ENCODE measurements at regions not wholly inside any gene's neighbourhood (a gene's known extent, or its start where the extent isn't known, plus 50 kb on each side); places are given as distances from the start of the nearest gene placed in this dataset.

- Histone ChIP-seq H3K9me3 (ENCODE audit: control extremely low read depth in 1 of 5, control insufficient read depth in 4 of 5, insufficient read depth in 2 of 5, low read depth in 1 of 5, low read length in 4 of 5) (no peaks in the 10 kb centered on the region), H3K4me1 (ENCODE audit: control extremely low read depth in 1 of 4, control insufficient read depth in 4 of 4, insufficient read depth in 4 of 4, low read length in 3 of 4) (peaks cover 0 to 21% (median 10%) of the 10 kb centered on the region in 4 experiments), H3K27ac (ENCODE audit: insufficient read depth in 1 of 2, low read depth in 1 of 2, low read length in 2 of 2, poor library complexity in 1 of 2, severe bottlenecking in 2 of 2) (no peak overlapping the region), H3K36me3 (ENCODE audit: control insufficient read depth in 4 of 4, insufficient read depth in 4 of 4, low read length in 3 of 4) (no peaks in the 10 kb centered on the region), H3K27me3 (replicated peaks in 2 of 5; ENCODE audit: control insufficient read depth in 4 of 5, insufficient read depth in 5 of 5, low read length in 4 of 5) (no peaks in the 10 kb centered on the region), H3K4me3 (ENCODE audit: control insufficient read depth in 1 of 7, extremely low read depth in 1 of 7, insufficient read depth in 4 of 7, low read depth in 2 of 7, low read length in 6 of 7) (no peak overlapping the region)
- WGBS (ENCODE audit: insufficient coverage): 95% methylated on average over 2 of the region's 2 CpGs
- ChIA-PET CTCF (interaction anchor here (1.3 to 1.6 kb wide), 2 partner anchors 8 to 9 kb away, joined by 3 read pairs; no protein-coding TSS in a partner anchor), POLR2A (no interaction called here)
- DNase-seq: no peak
Observed at GRCh38 chr4:15150631-15151030, 148.3 kb downstream of the CPEB2 start.

- CTCF ChIA-PET: interaction anchor here (1.3 kb wide), 1 partner anchor 8 kb away, joined by 3 read pairs; no protein-coding TSS in a partner anchor
Observed at GRCh38 chr4:15151033-15151432, 148.8 kb downstream of the CPEB2 start.

GRCh38 chr4:15153662-15154061 is 151.4 kb downstream of the CPEB2 start:
- Histone ChIP-seq H3K4me1 (ENCODE audit: control extremely low read depth in 1 of 4, control insufficient read depth in 4 of 4, insufficient read depth in 4 of 4, low read length in 3 of 4) (peaks cover 0 to 21% (median 11%) of the 10 kb centered on the region in 4 experiments), H3K27me3 (replicated peaks in 2 of 5; ENCODE audit: control insufficient read depth in 4 of 5, insufficient read depth in 5 of 5, low read length in 4 of 5) (no peaks in the 10 kb centered on the region), H3K36me3 (ENCODE audit: control insufficient read depth in 4 of 4, insufficient read depth in 4 of 4, low read length in 3 of 4) (no peaks in the 10 kb centered on the region), H3K4me3 (ENCODE audit: control insufficient read depth in 1 of 7, extremely low read depth in 1 of 7, insufficient read depth in 4 of 7, low read depth in 2 of 7, low read length in 6 of 7) (no peak overlapping the region), H3K9me3 (ENCODE audit: control extremely low read depth in 1 of 5, control insufficient read depth in 4 of 5, insufficient read depth in 2 of 5, low read depth in 1 of 5, low read length in 4 of 5) (peaks cover 0 to 1% (median 0%) of the 10 kb centered on the region in 5 experiments), H3K27ac (ENCODE audit: insufficient read depth in 1 of 2, low read depth in 1 of 2, low read length in 2 of 2, poor library complexity in 1 of 2, severe bottlenecking in 2 of 2) (no peak overlapping the region)
- DNase-seq: no peak
- ChIA-PET CTCF (no interaction called here), POLR2A (no interaction called here)
- WGBS (ENCODE audit: insufficient coverage): 100% methylated on average over 2 of the region's 2 CpGs

More at GRCh38 chr4:15151033-15151432, 148.8 kb downstream of the CPEB2 start:
- WGBS (ENCODE audit: insufficient coverage): 89% methylated on average over 1 of the region's 1 CpG
- H3K9me3 ChIP-seq (ENCODE audit: control extremely low read depth in 1 of 5, control insufficient read depth in 4 of 5, insufficient read depth in 2 of 5, low read depth in 1 of 5, low read length in 4 of 5): no peaks in the 10 kb centered on the region
- DNase-seq: no peak
- peaks cover 0 to 21% (median 10%) of the 10 kb centered on the region in 4 experiments for H3K4me1 ChIP-seq (ENCODE audit: control extremely low read depth in 1 of 4, control insufficient read depth in 4 of 4, insufficient read depth in 4 of 4, low read length in 3 of 4)
- no peak overlapping the region for H3K4me3 ChIP-seq (ENCODE audit: control insufficient read depth in 1 of 7, extremely low read depth in 1 of 7, insufficient read depth in 4 of 7, low read depth in 2 of 7, low read length in 6 of 7)
- H3K36me3 ChIP-seq (ENCODE audit: control insufficient read depth in 4 of 4, insufficient read depth in 4 of 4, low read length in 3 of 4): no peaks in the 10 kb centered on the region
- POLR2A ChIA-PET: no interaction called here
- no peak overlapping the region for H3K27ac ChIP-seq (ENCODE audit: insufficient read depth in 1 of 2, low read depth in 1 of 2, low read length in 2 of 2, poor library complexity in 1 of 2, severe bottlenecking in 2 of 2)
- no peaks in the 10 kb centered on the region for H3K27me3 ChIP-seq (replicated peaks in 2 of 5; ENCODE audit: control insufficient read depth in 4 of 5, insufficient read depth in 5 of 5, low read length in 4 of 5)

- peak in 2 of 3 donors; percentile 43 to 56 for DNase-seq
- Histone ChIP-seq H3K4me1 (ENCODE audit: control extremely low read depth in 1 of 4, control insufficient read depth in 4 of 4, insufficient read depth in 4 of 4, low read length in 3 of 4) (peaks cover 0 to 9% (median 4%) of the 10 kb centered on the region in 4 experiments), H3K4me3 (ENCODE audit: control insufficient read depth in 1 of 7, extremely low read depth in 1 of 7, insufficient read depth in 4 of 7, low read depth in 2 of 7, low read length in 6 of 7) (no peak overlapping the region), H3K27me3 (replicated peaks in 2 of 5; ENCODE audit: control insufficient read depth in 4 of 5, insufficient read depth in 5 of 5, low read length in 4 of 5) (no peaks in the 10 kb centered on the region), H3K9me3 (ENCODE audit: control extremely low read depth in 1 of 5, control insufficient read depth in 4 of 5, insufficient read depth in 2 of 5, low read depth in 1 of 5, low read length in 4 of 5) (peaks cover 0 to 1% (median 0%) of the 10 kb centered on the region in 5 experiments), H3K27ac (ENCODE audit: insufficient read depth in 1 of 2, low read depth in 1 of 2, low read length in 2 of 2, poor library complexity in 1 of 2, severe bottlenecking in 2 of 2) (no peak overlapping the region), H3K36me3 (ENCODE audit: control insufficient read depth in 4 of 4, insufficient read depth in 4 of 4, low read length in 3 of 4) (no peaks in the 10 kb centered on the region)
- 56% methylated on average over 4 of the region's 9 CpGs for WGBS (ENCODE audit: insufficient coverage)
- ChIA-PET POLR2A (no interaction called here), CTCF (interaction anchor here (1.6 kb wide), 1 partner anchor 8 kb away, joined by 3 read pairs; no protein-coding TSS in a partner anchor)
Observed at GRCh38 chr4:15158406-15159091, 156.3 kb downstream of the CPEB2 start.

- POLR2A ChIA-PET: no interaction called here
- Histone ChIP-seq H3K27ac (ENCODE audit: insufficient read depth in 1 of 2, low read depth in 1 of 2, low read length in 2 of 2, poor library complexity in 1 of 2, severe bottlenecking in 2 of 2) (no peak overlapping the region), H3K9me3 (ENCODE audit: control extremely low read depth in 1 of 5, control insufficient read depth in 4 of 5, insufficient read depth in 2 of 5, low read depth in 1 of 5, low read length in 4 of 5) (peaks cover 0 to 1% (median 0%) of the 10 kb centered on the region in 5 experiments), H3K4me1 (ENCODE audit: control extremely low read depth in 1 of 4, control insufficient read depth in 4 of 4, insufficient read depth in 4 of 4, low read length in 3 of 4) (peaks cover 0 to 9% (median 0%) of the 10 kb centered on the region in 4 experiments), H3K4me3 (ENCODE audit: control insufficient read depth in 1 of 7, extremely low read depth in 1 of 7, insufficient read depth in 4 of 7, low read depth in 2 of 7, low read length in 6 of 7) (no peak overlapping the region), H3K36me3 (ENCODE audit: control insufficient read depth in 4 of 4, insufficient read depth in 4 of 4, low read length in 3 of 4) (no peaks in the 10 kb centered on the region), H3K27me3 (replicated peaks in 2 of 5; ENCODE audit: control insufficient read depth in 4 of 5, insufficient read depth in 5 of 5, low read length in 4 of 5) (no peaks in the 10 kb centered on the region)
- WGBS (ENCODE audit: insufficient coverage): 94% methylated on average over 2 of the region's 3 CpGs
- CTCF ChIA-PET: interaction anchor here (1.6 kb wide), 1 partner anchor 9 kb away, joined by 3 read pairs; no protein-coding TSS in a partner anchor
- no peak for DNase-seq
Observed at GRCh38 chr4:15159477-15160019, 157.3 kb downstream of the CPEB2 start.

- ChIA-PET CTCF (interaction anchor here (1.1 to 1.4 kb wide), 2 partner anchors 12 to 412 kb away, joined by 3 to 4 read pairs; no protein-coding TSS in a partner anchor), POLR2A (no interaction called here)
- Histone ChIP-seq H3K27me3 (replicated peaks in 2 of 5; ENCODE audit: control insufficient read depth in 4 of 5, insufficient read depth in 5 of 5, low read length in 4 of 5) (no peaks in the 10 kb centered on the region), H3K36me3 (ENCODE audit: control insufficient read depth in 4 of 4, insufficient read depth in 4 of 4, low read length in 3 of 4) (no peaks in the 10 kb centered on the region), H3K9me3 (ENCODE audit: control extremely low read depth in 1 of 5, control insufficient read depth in 4 of 5, insufficient read depth in 2 of 5, low read depth in 1 of 5, low read length in 4 of 5) (no peaks in the 10 kb centered on the region), H3K4me1 (ENCODE audit: control extremely low read depth in 1 of 4, control insufficient read depth in 4 of 4, insufficient read depth in 4 of 4, low read length in 3 of 4) (peaks cover 0 to 9% (median 0%) of the 10 kb centered on the region in 4 experiments), H3K4me3 (ENCODE audit: control insufficient read depth in 1 of 7, extremely low read depth in 1 of 7, insufficient read depth in 4 of 7, low read depth in 2 of 7, low read length in 6 of 7) (no peak overlapping the region), H3K27ac (ENCODE audit: insufficient read depth in 1 of 2, low read depth in 1 of 2, low read length in 2 of 2, poor library complexity in 1 of 2, severe bottlenecking in 2 of 2) (no peak overlapping the region)
- WGBS (ENCODE audit: insufficient coverage): no CpG with 5 or more reads among the region's 1 CpG
- DNase-seq: no peak
Observed at GRCh38 chr4:15161439-15161838, 159.2 kb downstream of the CPEB2 start.

- ChIA-PET POLR2A (no interaction called here), CTCF (interaction anchor here (0.7 to 1.4 kb wide), 4 partner anchors 12 to 1359 kb away, joined by 3 to 4 read pairs (median 4); no protein-coding TSS in a partner anchor)
- peaks cover 0 to 9% (median 0%) of the 10 kb centered on the region in 4 experiments for H3K4me1 ChIP-seq (ENCODE audit: control extremely low read depth in 1 of 4, control insufficient read depth in 4 of 4, insufficient read depth in 4 of 4, low read length in 3 of 4)
- 100% methylated on average over 1 of the region's 1 CpG for WGBS (ENCODE audit: insufficient coverage)
- H3K27me3 ChIP-seq (replicated peaks in 2 of 5; ENCODE audit: control insufficient read depth in 4 of 5, insufficient read depth in 5 of 5, low read length in 4 of 5): no peaks in the 10 kb centered on the region
- no peak overlapping the region for H3K4me3 ChIP-seq (ENCODE audit: control insufficient read depth in 1 of 7, extremely low read depth in 1 of 7, insufficient read depth in 4 of 7, low read depth in 2 of 7, low read length in 6 of 7)
- no peak overlapping the region for H3K27ac ChIP-seq (ENCODE audit: insufficient read depth in 1 of 2, low read depth in 1 of 2, low read length in 2 of 2, poor library complexity in 1 of 2, severe bottlenecking in 2 of 2)
- no peaks in the 10 kb centered on the region for H3K9me3 ChIP-seq (ENCODE audit: control extremely low read depth in 1 of 5, control insufficient read depth in 4 of 5, insufficient read depth in 2 of 5, low read depth in 1 of 5, low read length in 4 of 5)
- DNase-seq: no peak
- H3K36me3 ChIP-seq (ENCODE audit: control insufficient read depth in 4 of 4, insufficient read depth in 4 of 4, low read length in 3 of 4): no peaks in the 10 kb centered on the region
Observed at GRCh38 chr4:15162046-15162445, 159.8 kb downstream of the CPEB2 start.

All from common myeloid progenitor, CD34-positive (primary cell).